A673 (cell line): ENCODE measurements at regions not wholly inside any gene's neighbourhood (a gene's known extent, or its start where the extent isn't known, plus 50 kb on each side); places are given as distances from the start of the nearest gene placed in this dataset.

Source experiments
- BruUV-seq: library from RNA; stranded (reverse); fragments of 400-500 nt; replicated peaks from 2 replicates; lab custom pipeline; 2021; lab: Mats Ljungman, UMichigan
- CTCF ChIA-PET: fragments of 300-600 bp; sonication (Branson Sonifier 250); formaldehyde crosslinking; loops from one replicate; lab custom pipeline; 2022; ENCODE audit warnings: antibody characterized with exemption; lab: Charles Lee
- POLR2A ChIA-PET: fragments of 300-600 bp; sonication (Branson Sonifier 250); formaldehyde crosslinking; loops from one replicate; lab custom pipeline; 2022; ENCODE audit warnings: antibody characterized with exemption; ENCODE audit not compliant: low non-redundant PET; lab: Charles Lee
- DNase-seq: peaks from one replicate; pipeline ENCODE4 v3.0.0-alpha.2; 2015; ENCODE audit warnings: low spot score
- H3K27ac ChIP-seq: fragments of 200-600 bp; sonication (generic); 2 replicates; pipeline ENCODE4 v1.5.1; 2016; ENCODE audit warnings: mixed run types, low read depth, mild to moderate bottlenecking, mixed read lengths, antibody characterized with exemption, low read length; ENCODE audit not compliant: poor library complexity, severe bottlenecking
- H3K27me3 ChIP-seq: fragments of 200-600 bp; sonication (generic); replicated peaks from 2 replicates; pipeline ENCODE4 v1.6.1; 2017; ENCODE audit warnings: mixed run types, low read depth, mild to moderate bottlenecking, mixed read lengths, antibody characterized with exemption, low read length; ENCODE audit not compliant: insufficient read depth, poor library complexity
- H3K36me3 ChIP-seq: fragments of 200-600 bp; sonication (generic); 2 replicates; pipeline ENCODE4 v1.6.1; 2016; ENCODE audit warnings: mixed run types, mild to moderate bottlenecking, mixed read lengths, antibody characterized with exemption, low read length; ENCODE audit not compliant: insufficient read depth, poor library complexity, severe bottlenecking
- H3K4me1 ChIP-seq: fragments of 200-600 bp; sonication (generic); 2 replicates; pipeline ENCODE4 v1.6.1; 2017; ENCODE audit warnings: mixed run types, mild to moderate bottlenecking, mixed read lengths, antibody characterized with exemption, low read length; ENCODE audit not compliant: insufficient read depth, poor library complexity, severe bottlenecking
- H3K4me3 ChIP-seq: fragments of 200-600 bp; sonication (generic); 2 replicates; pipeline ENCODE4 v1.5.1; 2016; ENCODE audit warnings: low read depth, mixed run types, mild to moderate bottlenecking, mixed read lengths, low read length; ENCODE audit not compliant: poor library complexity, severe bottlenecking
- H3K9me3 ChIP-seq: fragments of 200-600 bp; sonication (generic); 2 replicates; pipeline ENCODE4 v1.6.1; 2016; ENCODE audit warnings: mixed run types, low read depth, mild to moderate bottlenecking, mixed read lengths, antibody characterized with exemption, low read length; ENCODE audit not compliant: poor library complexity, severe bottlenecking
- CTCF ChIP-seq: fragments of 300-800, 200-600 bp; sonication (generic); conservative IDR thresholded peaks from 2 replicates; pipeline ENCODE4 v1.5.1; 2017; ENCODE audit warnings: low read depth, mild to moderate bottlenecking, antibody characterized with exemption, low read length, moderate library complexity, mixed read lengths
- EZH2 ChIP-seq: fragments of 200-600 bp; sonication (generic); IDR thresholded peaks from 2 replicates; pipeline ENCODE4 v1.6.1; 2017; ENCODE audit warnings: borderline replicate concordance, low read depth, mild to moderate bottlenecking, mixed read lengths, antibody characterized with exemption, low read length; ENCODE audit not compliant: poor library complexity, severe bottlenecking
- intact Hi-C: fragments of 100-400 bp; cut with micrococcal nuclease; formaldehyde crosslinking; loops from one replicate; pipeline ENCODE4 v1.10.0; 2022; ENCODE audit not compliant: unreplicated experiment

- TF ChIP-seq CTCF, result no peak
- no peak for TF ChIP-seq EZH2
- ChIA-PET CTCF (no interaction called here), POLR2A (no interaction called here)
- H3K36me3 ChIP-seq, result no peaks in the 10 kb centered on the region
- H3K4me1 ChIP-seq, result peaks cover 13% of the 10 kb centered on the region
- no peak for DNase-seq
- H3K4me3 ChIP-seq, result no peak overlapping the region
- H3K9me3 ChIP-seq, result no peaks in the 10 kb centered on the region
- intact Hi-C loops, result no loop called here
- H3K27ac ChIP-seq, result no peak overlapping the region
- BruUV-seq, result no TSS peak
- no peaks in the 10 kb centered on the region for H3K27me3 ChIP-seq
These were observed 381.6 kb downstream of the ETS1 start for GRCh38 chr11:128205796-128206195.

GRCh38 chr11:128204898-128205297, 382.5 kb downstream of the ETS1 start:
- no peaks in the 10 kb centered on the region for H3K36me3 ChIP-seq
- TF ChIP-seq EZH2, result no peak
- no peak for TF ChIP-seq CTCF
- no peak overlapping the region for H3K27ac ChIP-seq
- no peak for DNase-seq
- no peaks in the 10 kb centered on the region for H3K9me3 ChIP-seq
- ChIA-PET CTCF (no interaction called here), POLR2A (no interaction called here)
- H3K4me1 ChIP-seq, result peaks cover 4% of the 10 kb centered on the region
- intact Hi-C loops, result no loop called here
- BruUV-seq, result no TSS peak
- H3K27me3 ChIP-seq, result no peaks in the 10 kb centered on the region
- H3K4me3 ChIP-seq, result no peak overlapping the region

GRCh38 chr11:128201801-128202200, 385.6 kb downstream of the ETS1 start:
- POLR2A ChIA-PET, result no interaction called here
- BruUV-seq, result no TSS peak
- H3K27me3 ChIP-seq, result no peaks in the 10 kb centered on the region
- no peak for TF ChIP-seq CTCF
- TF ChIP-seq EZH2, result no peak
- intact Hi-C loops, result no loop called here
- no peaks in the 10 kb centered on the region for H3K36me3 ChIP-seq
- H3K4me3 ChIP-seq, result no peak overlapping the region
- CTCF ChIA-PET, result no interaction called here
- no peak for DNase-seq
- no peaks in the 10 kb centered on the region for H3K9me3 ChIP-seq
- H3K4me1 ChIP-seq, result peaks cover 6% of the 10 kb centered on the region
- H3K27ac ChIP-seq, result no peak overlapping the region
